K562 (cell line): ENCODE measurements at regions not wholly inside any gene's neighbourhood (a gene's known extent, or its start where the extent isn't known, plus 50 kb on each side); places are given as distances from the start of the nearest gene placed in this dataset.

ENCODE experiments used
- CSDE1 ChIP-seq, 2 experiments: fragments of 450-650 bp; IDR thresholded peaks; 2 replicates each; pipeline ENCODE4 v1.6.1; 2016; ENCODE audit warnings: mild to moderate bottlenecking in 1 of 2
- FOXA1 ChIP-seq: fragments of 450-650 bp; IDR thresholded peaks from 2 replicates; pipeline ENCODE4 v1.6.1; 2016; ENCODE audit warnings: mild to moderate bottlenecking, borderline replicate concordance
- KLF1 ChIP-seq: fragments of 450-650 bp; IDR thresholded peaks from 2 replicates; pipeline ENCODE4 v1.6.1; 2016; ENCODE audit warnings: missing genetic modification characterization, missing compliant biosample characterization
- MAFG ChIP-seq: fragments of 450-650 bp; conservative IDR thresholded peaks from 2 replicates; pipeline ENCODE4 v1.6.1; 2016; ENCODE audit warnings: missing genetic modification characterization, missing compliant biosample characterization
- MAZ ChIP-seq, 2 experiments: fragments of 450-650 bp in 1 of 2; sonication (generic) in 1 of 2; formaldehyde crosslinking; IDR thresholded peaks in 1 of 2; conservative IDR thresholded peaks in 1 of 2; 2 replicates each; pipeline versions ENCODE4 v1.4.0 to v1.5.0; 2020; ENCODE audit warnings: mild to moderate bottlenecking in 1 of 2, missing genetic modification reagents in 1 of 2
- MEIS2 ChIP-seq: fragments of 450-650 bp; IDR thresholded peaks from 2 replicates; pipeline ENCODE4 v1.6.1; 2014; ENCODE audit warnings: mild to moderate bottlenecking; ENCODE audit not compliant: partially characterized antibody
- MNT ChIP-seq, 2 experiments: fragments of 450-650 bp; conservative IDR thresholded peaks; 2 replicates each; pipeline ENCODE4 v1.6.1; 2017; ENCODE audit warnings: mild to moderate bottlenecking in 2 of 2, moderate library complexity in 2 of 2
- RFX5 ChIP-seq: IDR thresholded peaks from 2 replicates; pipeline ENCODE4 v1.6.1; 2011; ENCODE audit warnings: low read depth, mild to moderate bottlenecking, improper control_type of control experiment, low read length
- SMAD4 ChIP-seq: fragments of 250-450 bp; sonication (Bioruptor Pico); conservative IDR thresholded peaks from 2 replicates; pipeline ENCODE4 v1.8.0; 2021; ENCODE audit warnings: inconsistent platforms, mild to moderate bottlenecking, moderate library complexity
- ZMIZ1 ChIP-seq, 2 experiments: fragments of 150-350 bp in 1 of 2; IDR thresholded peaks; 2 replicates each; pipeline ENCODE4 v1.6.1; 2012 to 2016; ENCODE audit warnings: low read depth in 2 of 2, low read length in 2 of 2, mild to moderate bottlenecking in 1 of 2, moderate library complexity in 1 of 2
- TF ChIP-seq, protein P1 (sequence below): fragments of 250-450 bp; sonication (Bioruptor Pico); IDR thresholded peaks from 2 replicates; pipeline ENCODE4 v1.9.0; 2021; ENCODE audit warnings: mild to moderate bottlenecking, inconsistent platforms

DNA sequence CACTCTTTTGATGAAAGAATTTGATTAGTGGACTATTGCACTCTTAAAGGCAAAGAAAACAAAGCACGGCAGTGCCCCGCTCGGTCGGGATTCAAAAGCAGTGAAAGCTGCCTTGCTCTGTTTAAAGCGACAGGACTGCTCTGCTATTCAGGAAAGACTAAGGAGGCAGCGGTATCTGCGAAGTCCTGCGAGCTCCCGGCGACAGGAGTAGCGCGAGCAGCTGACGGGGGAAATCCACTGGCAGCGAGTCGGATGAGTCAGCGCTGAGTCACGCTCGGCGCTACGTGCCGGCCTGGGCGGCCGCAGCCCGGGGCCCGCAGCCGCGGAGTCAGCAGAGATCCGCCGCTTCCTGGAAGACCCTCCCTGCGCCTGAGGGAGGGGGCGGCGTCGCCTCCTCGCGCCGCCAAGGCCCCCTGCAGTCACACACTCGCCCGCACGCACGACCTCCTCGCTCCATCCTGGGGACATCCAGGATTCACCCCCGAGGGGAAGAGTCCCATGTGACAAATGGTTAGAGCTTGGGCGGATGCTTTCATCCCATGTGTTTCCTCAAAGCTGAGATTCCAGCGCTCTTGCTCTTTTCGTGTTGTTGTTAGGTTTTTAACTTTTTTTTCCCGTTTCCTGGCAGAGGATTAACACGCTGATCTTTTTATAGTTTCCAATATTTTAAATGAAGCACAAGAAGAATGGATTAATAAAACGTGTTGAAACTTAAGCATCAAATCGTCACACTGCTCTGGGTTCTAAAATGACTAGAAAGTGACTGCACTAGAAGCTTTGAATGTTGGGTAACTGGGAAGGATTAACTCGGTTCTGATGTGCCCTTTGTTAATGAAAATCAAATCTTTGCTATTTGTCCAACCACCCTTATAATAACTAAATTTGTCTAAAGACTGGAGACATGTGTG lies 102.5 kb downstream of the ARRDC3 start (continued):
- TF ChIP-seq MAZ (CRISPR knock-in tag; conservative IDR thresholded peaks at IDR 0.05 in 1 of 2, IDR thresholded peaks at IDR 0.05 in 1 of 2) (peak; percentile 78 to 80), MEIS2 (peak; percentile 53), KLF1 (tag) (0 out of 2 replicates have a peak, but pooled peaks have one; percentile 30), CSDE1 (IDR thresholded peaks at IDR 0.05) (no peak), MAFG (peak; percentile 93), SMAD4 (peak; percentile 89), ZMIZ1 (IDR thresholded peaks at IDR 0.05; ENCODE audit: low read depth in 2 of 2, low read length in 2 of 2) (0 out of 4 replicates have a peak, but pooled peaks of 1 of the 2 experiments have one; percentile 53), RFX5 (no peak), MNT (conservative IDR thresholded peaks at IDR 0.05) (peak; percentile 83 to 93), FOXA1 (no peak)
- TF ChIP-seq, protein P1, sequence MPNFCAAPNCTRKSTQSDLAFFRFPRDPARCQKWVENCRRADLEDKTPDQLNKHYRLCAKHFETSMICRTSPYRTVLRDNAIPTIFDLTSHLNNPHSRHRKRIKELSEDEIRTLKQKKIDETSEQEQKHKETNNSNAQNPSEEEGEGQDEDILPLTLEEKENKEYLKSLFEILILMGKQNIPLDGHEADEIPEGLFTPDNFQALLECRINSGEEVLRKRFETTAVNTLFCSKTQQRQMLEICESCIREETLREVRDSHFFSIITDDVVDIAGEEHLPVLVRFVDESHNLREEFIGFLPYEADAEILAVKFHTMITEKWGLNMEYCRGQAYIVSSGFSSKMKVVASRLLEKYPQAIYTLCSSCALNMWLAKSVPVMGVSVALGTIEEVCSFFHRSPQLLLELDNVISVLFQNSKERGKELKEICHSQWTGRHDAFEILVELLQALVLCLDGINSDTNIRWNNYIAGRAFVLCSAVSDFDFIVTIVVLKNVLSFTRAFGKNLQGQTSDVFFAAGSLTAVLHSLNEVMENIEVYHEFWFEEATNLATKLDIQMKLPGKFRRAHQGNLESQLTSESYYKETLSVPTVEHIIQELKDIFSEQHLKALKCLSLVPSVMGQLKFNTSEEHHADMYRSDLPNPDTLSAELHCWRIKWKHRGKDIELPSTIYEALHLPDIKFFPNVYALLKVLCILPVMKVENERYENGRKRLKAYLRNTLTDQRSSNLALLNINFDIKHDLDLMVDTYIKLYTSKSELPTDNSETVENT (CRISPR knock-in tag), result peak; percentile 90
